HepG2 (cell line): ENCODE measurements at regions not wholly inside any gene's neighbourhood (a gene's known extent, or its start where the extent isn't known, plus 50 kb on each side); places are given as distances from the start of the nearest gene placed in this dataset.

Experiments
- CBX5 ChIP-seq: sonication (generic); formaldehyde crosslinking; IDR thresholded peaks from 2 replicates; pipeline ENCODE4 v1.4.0; 2020; ENCODE audit warnings: missing genetic modification reagents, borderline replicate concordance
- ZBTB42 ChIP-seq: sonication (generic); formaldehyde crosslinking; IDR thresholded peaks from 2 replicates; pipeline ENCODE4 v1.5.0; 2020; ENCODE audit warnings: mild to moderate bottlenecking, missing genetic modification reagents
- TF ChIP-seq, protein P1 (sequence below): conservative IDR thresholded peaks from 2 replicates; pipeline ENCODE4 v1.6.1; 2018; ENCODE audit warnings: missing genetic modification reagents

DNA sequence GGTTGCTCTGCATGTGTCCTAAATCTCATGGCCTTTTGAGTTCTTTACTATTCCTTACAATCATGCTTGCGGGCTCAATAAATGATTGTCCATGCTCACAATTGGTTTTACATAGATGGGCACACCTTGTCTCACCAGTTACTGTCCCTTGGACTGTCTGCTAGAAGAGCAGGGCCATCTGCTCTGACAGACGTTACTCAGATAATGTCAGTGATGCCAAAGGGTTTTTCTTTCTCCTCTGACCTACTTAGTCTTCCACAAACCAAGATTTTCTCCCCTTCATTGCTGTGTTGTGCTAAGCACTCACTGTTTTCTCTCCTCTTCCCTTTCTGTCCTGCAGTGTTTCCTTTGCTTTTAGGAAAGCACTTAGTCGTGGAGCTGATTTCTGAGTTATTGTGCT lies 562.3 kb downstream of the KIF4B start:
- TF ChIP-seq, protein P1, sequence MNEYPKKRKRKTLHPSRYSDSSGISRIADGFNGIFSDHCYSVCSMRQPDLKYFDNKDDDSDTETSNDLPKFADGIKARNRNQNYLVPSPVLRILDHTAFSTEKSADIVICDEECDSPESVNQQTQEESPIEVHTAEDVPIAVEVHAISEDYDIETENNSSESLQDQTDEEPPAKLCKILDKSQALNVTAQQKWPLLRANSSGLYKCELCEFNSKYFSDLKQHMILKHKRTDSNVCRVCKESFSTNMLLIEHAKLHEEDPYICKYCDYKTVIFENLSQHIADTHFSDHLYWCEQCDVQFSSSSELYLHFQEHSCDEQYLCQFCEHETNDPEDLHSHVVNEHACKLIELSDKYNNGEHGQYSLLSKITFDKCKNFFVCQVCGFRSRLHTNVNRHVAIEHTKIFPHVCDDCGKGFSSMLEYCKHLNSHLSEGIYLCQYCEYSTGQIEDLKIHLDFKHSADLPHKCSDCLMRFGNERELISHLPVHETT (CRISPR knock-in tag): no peak
- TF ChIP-seq ZBTB42 (CRISPR knock-in tag): no peak
- TF ChIP-seq CBX5: no peak
